HEK293T (cell line): ENCODE measurements at regions not wholly inside any gene's neighbourhood (a gene's known extent, or its start where the extent isn't known, plus 50 kb on each side); places are given as distances from the start of the nearest gene placed in this dataset.

Experiments
- ARNT ChIP-seq: fragments of 450-650 bp; IDR thresholded peaks from 2 replicates; pipeline ENCODE4 v1.6.1; 2017; ENCODE audit warnings: mild to moderate bottlenecking
- BHLHE40 ChIP-seq: fragments of 450-650 bp; IDR thresholded peaks from 2 replicates; pipeline ENCODE4 v1.6.1; 2016; ENCODE audit warnings: mild to moderate bottlenecking, moderate library complexity, borderline replicate concordance
- CTBP1 ChIP-seq: fragments of 450-650 bp; IDR thresholded peaks from 2 replicates; pipeline ENCODE4 v1.6.1; 2016; ENCODE audit warnings: borderline replicate concordance
- FOXK2 ChIP-seq: fragments of 450-650 bp; IDR thresholded peaks from 2 replicates; pipeline ENCODE4 v1.6.1; 2016; ENCODE audit warnings: mild to moderate bottlenecking
- FOXM1 ChIP-seq: fragments of 450-650 bp; IDR thresholded peaks from 2 replicates; pipeline ENCODE4 v1.6.1; 2017; ENCODE audit warnings: mild to moderate bottlenecking, borderline replicate concordance
- HDGF ChIP-seq: fragments of 450-650 bp; IDR thresholded peaks from 2 replicates; pipeline ENCODE4 v1.6.1; 2017; ENCODE audit warnings: antibody characterized with exemption, borderline replicate concordance
- L3MBTL2 ChIP-seq: fragments of 450-650 bp; conservative IDR thresholded peaks from 2 replicates; pipeline ENCODE4 v1.6.1; 2016; ENCODE audit warnings: mild to moderate bottlenecking
- LEF1 ChIP-seq: fragments of 450-650 bp; IDR thresholded peaks from 2 replicates; pipeline ENCODE4 v1.6.1; 2017; ENCODE audit warnings: mild to moderate bottlenecking, borderline replicate concordance
- NFRKB ChIP-seq: fragments of 450-650 bp; IDR thresholded peaks from 2 replicates; pipeline ENCODE4 v1.6.1; 2016; ENCODE audit warnings: mild to moderate bottlenecking, moderate library complexity
- PKNOX1 ChIP-seq: fragments of 450-650 bp; IDR thresholded peaks from 2 replicates; pipeline ENCODE4 v1.6.1; 2016
- SP1 ChIP-seq: fragments of 450-650 bp; IDR thresholded peaks from 2 replicates; pipeline ENCODE4 v1.6.1; 2017
- SUZ12 ChIP-seq: fragments of 450-650 bp; IDR thresholded peaks from 2 replicates; pipeline ENCODE4 v1.6.1; 2016; ENCODE audit warnings: mild to moderate bottlenecking
- TARDBP ChIP-seq: fragments of 450-650 bp; IDR thresholded peaks from 2 replicates; pipeline ENCODE4 v1.6.1; 2016

- TF ChIP-seq NFRKB, result no peak
- no peak for TF ChIP-seq FOXM1
- TF ChIP-seq SP1, result no peak
- no peak for TF ChIP-seq SUZ12
- TF ChIP-seq ARNT, result no peak
- TF ChIP-seq L3MBTL2, result no peak
- no peak for TF ChIP-seq CTBP1
- no peak for TF ChIP-seq BHLHE40
- no peak for TF ChIP-seq LEF1
- TF ChIP-seq TARDBP, result no peak
- TF ChIP-seq HDGF, result no peak
- TF ChIP-seq FOXK2, result no peak
- peak; percentile 44; the same call in 1 of the 2 replicates for TF ChIP-seq PKNOX1
Observed at GRCh38 chr21:41633627-41634026, 125.7 kb upstream of the TMPRSS2 start.
